ENCODE measurements at regions not wholly inside any gene's neighbourhood (a gene's known extent, or its start where the extent isn't known, plus 50 kb on each side); places are given as distances from the start of the nearest gene placed in this dataset.

- TF ChIP-seq CTCF (IDR thresholded peaks at IDR 0.05), result no peak
- no peak for ATAC-seq (ENCODE audit: low read depth)
- peaks cover 36% of the 10 kb centered on the region for H3K4me1 Mint-ChIP-seq
- no peak overlapping the region for H3K4me3 Mint-ChIP-seq
- no peak overlapping the region for H3K27ac Mint-ChIP-seq
- intact Hi-C loops (cut with micrococcal nuclease), result no loop called here
- no peaks in the 10 kb centered on the region for H3K27me3 Mint-ChIP-seq
- peaks cover 13% of the 10 kb centered on the region for H3K36me3 Mint-ChIP-seq (ENCODE audit: low read depth)
- H3K9me3 Mint-ChIP-seq, result peaks cover 2% of the 10 kb centered on the region
- POLR2A ChIA-PET, result no interaction called here
- CTCF ChIA-PET, result no interaction called here
- no peak for DNase-seq
Measured at GRCh38 chr22:22103078-22103875, 120.7 kb upstream of the TOP3B start.

GRCh38 chr22:22099833-22100812 lies 117.5 kb upstream of the TOP3B start:
- ChIA-PET CTCF (interaction anchor here (0.8 to 4.2 kb wide), 14 partner anchors 11 to 136 kb away, joined by 3 to 42 read pairs (median 5); no protein-coding TSS in a partner anchor), POLR2A (interaction anchor here (0.8 to 3.6 kb wide), 7 partner anchors 10 to 128 kb away, joined by 3 to 33 read pairs (median 5); partner anchors contain the start of gene TOP3B)
- no peak for DNase-seq
- Mint-ChIP-seq H3K27me3 (no peaks in the 10 kb centered on the region), H3K27ac (peak overlapping the region; percentile 92), H3K9me3 (peaks cover 30% of the 10 kb centered on the region), H3K4me1 (peaks cover 52% of the 10 kb centered on the region), H3K4me3 (no peak overlapping the region), H3K36me3 (ENCODE audit: low read depth) (peaks cover 39% of the 10 kb centered on the region)
- no peak for TF ChIP-seq CTCF (IDR thresholded peaks at IDR 0.05)
- ATAC-seq (ENCODE audit: low read depth), result peak; percentile 19
- intact Hi-C loops (cut with micrococcal nuclease), result loop anchor here (1.0 to 5.0 kb wide), 3 partner anchors 11 to 69 kb away; no protein-coding TSS in a partner anchor

- Mint-ChIP-seq H3K27ac (peak overlapping the region; percentile 92), H3K9me3 (peaks cover 36% of the 10 kb centered on the region), H3K4me3 (peak overlapping the region; percentile 69), H3K4me1 (peaks cover 52% of the 10 kb centered on the region), H3K27me3 (no peaks in the 10 kb centered on the region), H3K36me3 (ENCODE audit: low read depth) (peaks cover 45% of the 10 kb centered on the region)
- CTCF ChIA-PET, result interaction anchor here (1.4 to 4.2 kb wide), 7 partner anchors 12 to 137 kb away, joined by 4 to 42 read pairs (median 11); no protein-coding TSS in a partner anchor
- ATAC-seq (ENCODE audit: low read depth) (peak; percentile 94), DNase-seq (peak; percentile 39)
- no peak for TF ChIP-seq CTCF (IDR thresholded peaks at IDR 0.05)
- POLR2A ChIA-PET, result interaction anchor here (0.6 to 3.6 kb wide), 13 partner anchors 11 to 127 kb away, joined by 3 to 33 read pairs (median 4); partner anchors contain the start of gene TOP3B
- intact Hi-C loops (cut with micrococcal nuclease), result loop anchor here (1.0 to 5.0 kb wide), 3 partner anchors 12 to 68 kb away; no protein-coding TSS in a partner anchor
Measured at GRCh38 chr22:22099194-22099486, 116.6 kb upstream of the TOP3B start.

- intact Hi-C loops (cut with micrococcal nuclease), result loop anchor here (1.0 to 5.0 kb wide), 4 partner anchors 12 to 68 kb away; no protein-coding TSS in a partner anchor
- Mint-ChIP-seq H3K4me1 (peaks cover 53% of the 10 kb centered on the region), H3K36me3 (ENCODE audit: low read depth) (peaks cover 48% of the 10 kb centered on the region), H3K27me3 (no peaks in the 10 kb centered on the region), H3K4me3 (peak overlapping the region; percentile 69), H3K27ac (peak overlapping the region; percentile 92), H3K9me3 (peaks cover 39% of the 10 kb centered on the region)
- TF ChIP-seq CTCF (IDR thresholded peaks at IDR 0.05), result no peak
- ChIA-PET CTCF (interaction anchor here (1.2 to 4.2 kb wide), 8 partner anchors 12 to 137 kb away, joined by 4 to 42 read pairs (median 8); no protein-coding TSS in a partner anchor), POLR2A (interaction anchor here (0.5 to 3.6 kb wide), 13 partner anchors 12 to 126 kb away, joined by 3 to 33 read pairs (median 4); partner anchors contain the start of gene TOP3B)
- DNase-seq (no peak), ATAC-seq (ENCODE audit: low read depth) (peak; percentile 35)
Measured at GRCh38 chr22:22098457-22099193, 116.0 kb upstream of the TOP3B start.

All from activated B cell treated with CpG ODN at 0.5 μM for 24 hours (primary cell).